ENCODE measurements at regions not wholly inside any gene's neighbourhood (a gene's known extent, or its start where the extent isn't known, plus 50 kb on each side); places are given as distances from the start of the nearest gene placed in this dataset.

DNA sequence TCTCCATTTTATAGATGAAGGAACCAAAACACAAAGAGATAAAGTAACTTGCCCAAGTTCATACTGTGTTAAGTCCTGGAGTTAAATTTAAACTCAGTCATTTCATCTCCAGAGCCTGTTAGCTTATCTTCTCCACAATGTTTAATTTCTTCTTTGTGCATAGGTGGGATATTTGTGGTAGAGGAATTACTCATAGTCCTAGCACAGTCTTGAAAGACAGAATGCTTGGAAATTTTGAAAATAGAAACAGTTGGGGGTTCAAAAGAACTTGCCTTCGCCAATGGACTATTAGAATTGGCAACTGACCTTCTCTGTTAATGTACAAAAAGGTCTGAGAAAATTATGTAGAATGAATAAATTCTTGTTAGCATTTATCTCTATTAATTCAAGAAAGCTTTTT, 832.0 kb upstream of the PRMT6 start:
- Mint-ChIP-seq H3K27ac (no peak overlapping the region), H3K4me3 (no peak overlapping the region), H3K27me3 (ENCODE audit: low read depth in 3 of 3) (no peaks in the 10 kb centered on the region), H3K36me3 (no peaks in the 10 kb centered on the region), H3K9me3 (peaks cover 11 to 33% (median 15%) of the 10 kb centered on the region in 6 donors), H3K4me1 (no peaks in the 10 kb centered on the region)
- DNase-seq = no peak

DNA sequence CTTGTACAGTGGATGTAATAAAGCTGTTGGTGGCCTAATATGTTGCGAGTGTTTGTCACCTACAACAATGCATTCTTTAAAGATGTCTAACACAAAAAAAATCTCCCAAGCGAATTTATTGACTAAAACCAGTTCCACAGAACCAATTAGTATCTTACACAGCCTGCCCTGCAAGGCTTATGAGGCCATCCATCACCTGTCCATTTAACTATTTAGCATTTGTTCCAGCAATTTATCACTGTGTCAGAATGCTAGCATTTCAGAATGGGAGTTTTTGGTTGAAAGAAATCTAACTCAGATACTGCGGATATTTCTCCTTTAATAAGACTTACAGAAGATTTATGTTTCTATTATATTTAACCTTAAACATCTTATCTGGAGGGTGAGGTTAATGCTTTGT, 831.1 kb upstream of the PRMT6 start:
- Mint-ChIP-seq H3K27ac (no peak overlapping the region), H3K4me3 (no peak overlapping the region)

DNA sequence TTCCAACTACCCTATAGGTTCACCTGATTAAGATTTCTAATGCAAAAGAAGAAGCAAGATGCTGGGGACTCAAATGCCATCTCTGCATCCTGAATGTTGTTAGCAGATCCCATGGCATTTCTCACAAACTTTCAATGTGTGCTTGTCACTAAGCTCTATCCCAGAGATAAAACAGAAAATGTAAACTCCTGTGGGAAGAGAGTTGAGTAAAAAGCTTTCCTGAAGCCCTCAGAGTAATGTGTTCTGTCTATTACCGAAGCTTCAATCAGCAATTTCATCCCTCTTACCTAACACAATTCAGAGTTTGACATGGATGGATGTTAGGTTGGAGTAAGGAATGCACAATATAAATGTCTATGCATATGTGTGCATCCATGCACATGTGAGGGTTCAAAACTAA, 829.9 kb upstream of the PRMT6 start:
- no peaks in the 10 kb centered on the region for H3K36me3 Mint-ChIP-seq
- H3K9me3 Mint-ChIP-seq = peaks cover 9 to 27% (median 13%) of the 10 kb centered on the region in 6 donors
- DNase-seq = no peak
- no peak overlapping the region for H3K27ac Mint-ChIP-seq
- peaks cover 0 to 1% (median 0%) of the 10 kb centered on the region in 3 donors for H3K27me3 Mint-ChIP-seq (ENCODE audit: low read depth in 3 of 3)
- H3K4me1 Mint-ChIP-seq = no peaks in the 10 kb centered on the region
- H3K4me3 Mint-ChIP-seq = no peak overlapping the region

More for the DNA sequence above, 831.1 kb upstream of the PRMT6 start:
- no peak for DNase-seq
- peaks cover 11 to 35% (median 18%) of the 10 kb centered on the region in 6 donors for H3K9me3 Mint-ChIP-seq
- H3K4me1 Mint-ChIP-seq = no peaks in the 10 kb centered on the region
- no peaks in the 10 kb centered on the region for H3K36me3 Mint-ChIP-seq
- H3K27me3 Mint-ChIP-seq (ENCODE audit: low read depth in 3 of 3) = no peaks in the 10 kb centered on the region

DNA sequence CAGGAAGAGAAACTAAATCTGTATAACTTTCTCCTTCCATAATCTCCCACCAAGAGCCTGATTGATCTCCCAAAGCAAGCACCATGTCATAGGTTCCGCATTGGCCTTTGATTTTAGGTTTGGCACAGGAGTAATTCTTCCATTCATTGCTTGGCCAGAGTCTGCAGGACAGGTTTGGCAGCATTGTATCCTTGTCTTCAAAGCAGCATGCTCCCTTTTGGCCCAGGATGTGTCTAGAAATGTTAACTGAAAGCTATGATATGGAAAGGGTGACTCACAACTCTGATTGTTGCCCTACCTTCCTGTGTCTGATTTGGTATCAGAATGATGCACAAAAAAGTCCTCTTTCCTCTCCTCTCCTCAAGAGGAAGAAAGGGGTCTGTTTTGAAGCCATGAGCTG, 824.3 kb upstream of the PRMT6 start:
- peaks cover 13 to 35% (median 20%) of the 10 kb centered on the region in 6 donors for H3K9me3 Mint-ChIP-seq
- peaks cover 0 to 4% (median 0%) of the 10 kb centered on the region in 3 donors for H3K36me3 Mint-ChIP-seq
- no peak overlapping the region for H3K27ac Mint-ChIP-seq
- no peak overlapping the region for H3K4me3 Mint-ChIP-seq
- H3K4me1 Mint-ChIP-seq = no peaks in the 10 kb centered on the region
- H3K27me3 Mint-ChIP-seq (ENCODE audit: low read depth in 3 of 3) = peaks cover 0 to 3% (median 0%) of the 10 kb centered on the region in 3 donors
- DNase-seq = no peak

DNA sequence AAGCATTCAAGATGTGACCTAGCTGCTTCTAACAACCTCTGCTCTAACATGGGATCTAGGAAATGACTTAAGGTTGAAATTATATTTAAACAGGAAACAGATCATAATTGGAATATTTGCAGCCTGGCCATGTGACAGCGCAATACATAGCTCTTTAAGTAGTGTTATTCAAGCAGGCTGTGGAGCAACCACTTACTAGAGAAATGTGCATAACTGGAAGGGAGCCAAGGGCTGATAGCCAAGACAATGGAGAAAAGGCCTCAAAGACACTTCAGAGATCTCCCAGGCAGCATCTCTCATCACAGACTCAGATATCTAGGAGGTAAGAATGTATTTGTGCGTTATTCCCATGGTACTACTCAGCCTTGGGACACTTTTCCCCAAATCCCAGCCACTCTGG, 823.0 kb upstream of the PRMT6 start:
- H3K4me3 Mint-ChIP-seq = no peak overlapping the region

GRCh38 chr1:106249365-106249764, 807.1 kb upstream of the PRMT6 start:
- no peaks in the 10 kb centered on the region for H3K4me1 Mint-ChIP-seq
- H3K4me3 Mint-ChIP-seq = no peak overlapping the region
- peaks cover 9 to 54% (median 28%) of the 10 kb centered on the region in 6 donors for H3K9me3 Mint-ChIP-seq
- no peak for DNase-seq
- H3K36me3 Mint-ChIP-seq = peaks cover 0 to 3% (median 0%) of the 10 kb centered on the region in 3 donors
- H3K27me3 Mint-ChIP-seq (ENCODE audit: low read depth in 3 of 3) = no peaks in the 10 kb centered on the region
- H3K27ac Mint-ChIP-seq = no peak overlapping the region

More for the DNA sequence above, 823.0 kb upstream of the PRMT6 start:
- H3K4me1 Mint-ChIP-seq = no peaks in the 10 kb centered on the region
- DNase-seq = no peak
- H3K9me3 Mint-ChIP-seq = peaks cover 15 to 41% (median 22%) of the 10 kb centered on the region in 6 donors
- no peak overlapping the region for H3K27ac Mint-ChIP-seq
- peaks cover 0 to 4% (median 0%) of the 10 kb centered on the region in 3 donors for H3K36me3 Mint-ChIP-seq
- peaks cover 0 to 3% (median 0%) of the 10 kb centered on the region in 3 donors for H3K27me3 Mint-ChIP-seq (ENCODE audit: low read depth in 3 of 3)

DNA sequence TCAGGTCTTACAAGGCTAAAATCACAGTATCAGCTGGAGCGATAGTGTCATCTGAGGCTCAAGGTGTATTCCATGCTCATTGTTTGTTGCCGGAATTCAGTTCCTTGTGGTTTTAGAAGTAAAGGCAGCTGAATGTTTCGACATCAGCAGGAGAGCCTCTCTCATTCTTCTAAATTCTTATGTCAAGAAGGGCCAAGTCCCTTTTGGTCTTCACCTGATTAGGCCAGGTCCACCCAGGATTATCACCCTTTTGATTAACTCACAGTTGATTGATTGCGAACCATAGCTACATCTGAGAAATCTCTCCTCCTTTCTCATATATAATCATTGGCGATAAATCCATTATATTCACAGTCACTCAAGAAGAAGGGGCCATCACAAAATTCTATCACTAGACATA, 806.7 kb upstream of the PRMT6 start:
- H3K4me1 Mint-ChIP-seq = no peaks in the 10 kb centered on the region
- no peak overlapping the region for H3K27ac Mint-ChIP-seq
- no peaks in the 10 kb centered on the region for H3K27me3 Mint-ChIP-seq (ENCODE audit: low read depth in 3 of 3)
- DNase-seq = no peak
- H3K4me3 Mint-ChIP-seq = no peak overlapping the region
- H3K9me3 Mint-ChIP-seq = peaks cover 9 to 58% (median 25%) of the 10 kb centered on the region in 6 donors
- peaks cover 0 to 3% (median 0%) of the 10 kb centered on the region in 3 donors for H3K36me3 Mint-ChIP-seq

GRCh38 chr1:106254748-106255147, 801.7 kb upstream of the PRMT6 start:
- Mint-ChIP-seq H3K9me3 (peaks cover 12 to 77% (median 37%) of the 10 kb centered on the region in 6 donors), H3K27ac (no peak overlapping the region), H3K27me3 (ENCODE audit: low read depth in 3 of 3) (peaks cover 0 to 2% (median 0%) of the 10 kb centered on the region in 3 donors), H3K4me1 (no peaks in the 10 kb centered on the region), H3K4me3 (no peak overlapping the region), H3K36me3 (peaks cover 0 to 2% (median 0%) of the 10 kb centered on the region in 3 donors)
- no peak for DNase-seq

GRCh38 chr1:106266786-106267185, 789.7 kb upstream of the PRMT6 start:
- Mint-ChIP-seq H3K4me1 (no peaks in the 10 kb centered on the region), H3K36me3 (no peaks in the 10 kb centered on the region), H3K9me3 (peaks cover 10 to 74% (median 43%) of the 10 kb centered on the region in 6 donors), H3K4me3 (no peak overlapping the region), H3K27ac (no peak overlapping the region), H3K27me3 (ENCODE audit: low read depth in 3 of 3) (no peaks in the 10 kb centered on the region)
- no peak for DNase-seq

GRCh38 chr1:106268070-106268469, 788.4 kb upstream of the PRMT6 start:
- H3K9me3 Mint-ChIP-seq = peaks cover 11 to 73% (median 39%) of the 10 kb centered on the region in 6 donors
- no peak overlapping the region for H3K4me3 Mint-ChIP-seq
- H3K36me3 Mint-ChIP-seq = no peaks in the 10 kb centered on the region
- no peak overlapping the region for H3K27ac Mint-ChIP-seq
- DNase-seq = no peak
- H3K27me3 Mint-ChIP-seq (ENCODE audit: low read depth in 3 of 3) = no peaks in the 10 kb centered on the region
- H3K4me1 Mint-ChIP-seq = no peaks in the 10 kb centered on the region

DNA sequence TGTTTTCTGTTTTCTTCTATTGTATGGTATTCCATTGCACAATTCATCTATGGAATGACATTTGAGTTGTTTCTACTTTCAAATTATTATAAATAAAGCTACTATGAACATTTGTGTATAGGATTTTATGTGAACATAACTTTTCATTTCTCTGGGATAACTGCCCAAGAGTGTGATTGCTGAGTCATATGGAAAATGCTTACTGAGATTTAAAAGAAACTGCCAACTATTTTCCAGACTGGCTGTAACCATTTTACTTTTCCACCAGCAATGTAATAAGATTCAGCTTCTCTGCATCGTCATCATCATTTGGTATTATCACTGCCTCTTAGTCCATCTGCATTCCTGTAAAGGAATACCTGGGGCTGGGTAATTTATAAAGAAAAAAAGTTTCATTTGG, 779.6 kb upstream of the PRMT6 start:
- H3K9me3 Mint-ChIP-seq = peaks cover 9 to 56% (median 16%) of the 10 kb centered on the region in 6 donors
- no peaks in the 10 kb centered on the region for H3K4me1 Mint-ChIP-seq
- no peak overlapping the region for H3K27ac Mint-ChIP-seq
- no peaks in the 10 kb centered on the region for H3K36me3 Mint-ChIP-seq
- H3K27me3 Mint-ChIP-seq (ENCODE audit: low read depth in 3 of 3) = no peaks in the 10 kb centered on the region
- DNase-seq = no peak
- no peak overlapping the region for H3K4me3 Mint-ChIP-seq

GRCh38 chr1:106277786-106278185, 778.7 kb upstream of the PRMT6 start:
- Mint-ChIP-seq H3K4me3 (no peak overlapping the region), H3K36me3 (no peaks in the 10 kb centered on the region), H3K9me3 (peaks cover 8 to 57% (median 20%) of the 10 kb centered on the region in 6 donors)

GRCh38 chr1:106278716-106279115, 777.8 kb upstream of the PRMT6 start:
- no peak for DNase-seq
- H3K27me3 Mint-ChIP-seq (ENCODE audit: low read depth in 3 of 3) = no peaks in the 10 kb centered on the region
- H3K9me3 Mint-ChIP-seq = peaks cover 8 to 47% (median 20%) of the 10 kb centered on the region in 6 donors
- no peaks in the 10 kb centered on the region for H3K4me1 Mint-ChIP-seq
- no peak overlapping the region for H3K4me3 Mint-ChIP-seq
- H3K27ac Mint-ChIP-seq = no peak overlapping the region
- no peaks in the 10 kb centered on the region for H3K36me3 Mint-ChIP-seq

More at GRCh38 chr1:106277786-106278185, 778.7 kb upstream of the PRMT6 start:
- Mint-ChIP-seq H3K4me1 (no peaks in the 10 kb centered on the region), H3K27ac (no peak overlapping the region), H3K27me3 (ENCODE audit: low read depth in 3 of 3) (no peaks in the 10 kb centered on the region)
- no peak for DNase-seq

GRCh38 chr1:106289265-106289928, 767.1 kb upstream of the PRMT6 start:
- no peak overlapping the region for H3K4me3 Mint-ChIP-seq
- H3K27ac Mint-ChIP-seq = no peak overlapping the region
- H3K9me3 Mint-ChIP-seq = peaks cover 12 to 58% (median 29%) of the 10 kb centered on the region in 6 donors
- peaks cover 0 to 9% (median 0%) of the 10 kb centered on the region in 3 donors for H3K36me3 Mint-ChIP-seq
- H3K4me1 Mint-ChIP-seq = no peaks in the 10 kb centered on the region
- no peak for DNase-seq
- H3K27me3 Mint-ChIP-seq (ENCODE audit: low read depth in 3 of 3) = no peaks in the 10 kb centered on the region

All from immature natural killer cell (primary cell).